ENCODE measurements at regions not wholly inside any gene's neighbourhood (a gene's known extent, or its start where the extent isn't known, plus 50 kb on each side); places are given as distances from the start of the nearest gene placed in this dataset.

- no peak for TF ChIP-seq CTCF (IDR thresholded peaks at IDR 0.05; ENCODE audit: extremely low read depth, missing control alignments)
- DNase-seq (ENCODE audit: low spot score), result no peak
Measured at GRCh38 chr5:58046371-58046770, 413.5 kb downstream of the PLK2 start.

- TF ChIP-seq CTCF (IDR thresholded peaks at IDR 0.05; ENCODE audit: extremely low read depth, missing control alignments), result no peak
- no peak for DNase-seq (ENCODE audit: low spot score)
Measured at GRCh38 chr5:58044166-58044565, 415.7 kb downstream of the PLK2 start.

- DNase-seq (ENCODE audit: low spot score), result no peak
- no peak for TF ChIP-seq CTCF (IDR thresholded peaks at IDR 0.05; ENCODE audit: extremely low read depth, missing control alignments)
Measured at GRCh38 chr5:58043032-58043945, 416.6 kb downstream of the PLK2 start.

- DNase-seq (ENCODE audit: low spot score), result no peak
- TF ChIP-seq CTCF (IDR thresholded peaks at IDR 0.05; ENCODE audit: extremely low read depth, missing control alignments), result no peak
Measured at GRCh38 chr5:58041884-58042283, 418.0 kb downstream of the PLK2 start.

- DNase-seq (ENCODE audit: low spot score), result no peak
- TF ChIP-seq CTCF (IDR thresholded peaks at IDR 0.05; ENCODE audit: extremely low read depth, missing control alignments), result no peak
Measured at GRCh38 chr5:58040846-58041245, 419.0 kb downstream of the PLK2 start.

GRCh38 chr5:58040044-58040443, 419.8 kb downstream of the PLK2 start:
- TF ChIP-seq CTCF (IDR thresholded peaks at IDR 0.05; ENCODE audit: extremely low read depth, missing control alignments), result no peak
- no peak for DNase-seq (ENCODE audit: low spot score)

GRCh38 chr5:58037899-58038298, 422.0 kb downstream of the PLK2 start:
- DNase-seq (ENCODE audit: low spot score), result no peak
- no peak for TF ChIP-seq CTCF (IDR thresholded peaks at IDR 0.05; ENCODE audit: extremely low read depth, missing control alignments)

Measured in GM20000 (cell line).